HFFc6 (cell line): ENCODE measurements at regions not wholly inside any gene's neighbourhood (a gene's known extent, or its start where the extent isn't known, plus 50 kb on each side); places are given as distances from the start of the nearest gene placed in this dataset.

Experiments used
- DNase-seq: peaks from one replicate; pipeline ENCODE4 v3.0.0-alpha.2; 2018
- H3K27ac Mint-ChIP-seq: 2 replicates; pipeline ENCODE4 v1.8.0; 2020; ENCODE audit warnings: mild to moderate bottlenecking, mixed read lengths
- H3K27me3 Mint-ChIP-seq: 2 replicates; pipeline ENCODE4 v1.8.0; 2021; ENCODE audit warnings: mild to moderate bottlenecking, moderate library complexity, mixed read lengths; ENCODE audit not compliant: insufficient read depth
- H3K36me3 Mint-ChIP-seq: 2 replicates; pipeline ENCODE4 v1.8.0; 2021; ENCODE audit warnings: low read depth, mixed read lengths
- H3K4me1 Mint-ChIP-seq: 2 replicates; pipeline ENCODE4 v1.8.0; 2020; ENCODE audit warnings: low read depth, mixed read lengths
- H3K4me3 Mint-ChIP-seq: 2 replicates; pipeline ENCODE4 v1.8.0; 2020; ENCODE audit warnings: mild to moderate bottlenecking, moderate library complexity, mixed read lengths
- H3K9me3 Mint-ChIP-seq: 2 replicates; pipeline ENCODE4 v1.8.0; 2020; ENCODE audit warnings: mild to moderate bottlenecking, mixed read lengths
- TF ChIP-seq, protein P1 (sequence below): fragments of 200-600 bp; sonication (generic); IDR thresholded peaks from 2 replicates; pipeline ENCODE4 v1.5.0; 2021; ENCODE audit warnings: antibody characterized with exemption, mild to moderate bottlenecking

DNA sequence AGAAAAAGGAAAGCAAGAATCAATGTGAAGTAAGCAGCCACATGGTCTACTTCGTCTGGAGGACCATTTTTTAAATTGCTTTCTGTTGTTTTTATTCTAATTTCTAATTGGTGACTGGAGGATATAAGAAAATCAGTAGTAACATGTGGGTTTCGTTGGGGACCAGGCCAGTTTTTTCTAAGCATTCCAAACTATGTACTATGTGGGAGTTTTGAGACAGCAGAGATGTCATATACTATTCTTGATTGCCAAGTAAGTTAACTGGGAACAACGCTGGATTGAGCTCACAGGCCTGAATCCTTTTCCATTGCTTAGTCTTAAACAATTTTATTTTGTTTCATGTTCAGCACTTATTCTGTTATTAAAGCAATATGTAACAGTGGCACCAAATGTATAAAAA is 225.7 kb downstream of the TMEM167A start:
- TF ChIP-seq, protein P1, sequence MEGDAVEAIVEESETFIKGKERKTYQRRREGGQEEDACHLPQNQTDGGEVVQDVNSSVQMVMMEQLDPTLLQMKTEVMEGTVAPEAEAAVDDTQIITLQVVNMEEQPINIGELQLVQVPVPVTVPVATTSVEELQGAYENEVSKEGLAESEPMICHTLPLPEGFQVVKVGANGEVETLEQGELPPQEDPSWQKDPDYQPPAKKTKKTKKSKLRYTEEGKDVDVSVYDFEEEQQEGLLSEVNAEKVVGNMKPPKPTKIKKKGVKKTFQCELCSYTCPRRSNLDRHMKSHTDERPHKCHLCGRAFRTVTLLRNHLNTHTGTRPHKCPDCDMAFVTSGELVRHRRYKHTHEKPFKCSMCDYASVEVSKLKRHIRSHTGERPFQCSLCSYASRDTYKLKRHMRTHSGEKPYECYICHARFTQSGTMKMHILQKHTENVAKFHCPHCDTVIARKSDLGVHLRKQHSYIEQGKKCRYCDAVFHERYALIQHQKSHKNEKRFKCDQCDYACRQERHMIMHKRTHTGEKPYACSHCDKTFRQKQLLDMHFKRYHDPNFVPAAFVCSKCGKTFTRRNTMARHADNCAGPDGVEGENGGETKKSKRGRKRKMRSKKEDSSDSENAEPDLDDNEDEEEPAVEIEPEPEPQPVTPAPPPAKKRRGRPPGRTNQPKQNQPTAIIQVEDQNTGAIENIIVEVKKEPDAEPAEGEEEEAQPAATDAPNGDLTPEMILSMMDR = no peak
- Mint-ChIP-seq H3K36me3 (no peaks in the 10 kb centered on the region), H3K4me1 (no peaks in the 10 kb centered on the region), H3K27me3 (no peaks in the 10 kb centered on the region), H3K9me3 (peaks cover 1% of the 10 kb centered on the region; the same call in 1 of the 2 replicates), H3K27ac (no peak overlapping the region), H3K4me3 (no peak overlapping the region)
- DNase-seq = no peak

DNA sequence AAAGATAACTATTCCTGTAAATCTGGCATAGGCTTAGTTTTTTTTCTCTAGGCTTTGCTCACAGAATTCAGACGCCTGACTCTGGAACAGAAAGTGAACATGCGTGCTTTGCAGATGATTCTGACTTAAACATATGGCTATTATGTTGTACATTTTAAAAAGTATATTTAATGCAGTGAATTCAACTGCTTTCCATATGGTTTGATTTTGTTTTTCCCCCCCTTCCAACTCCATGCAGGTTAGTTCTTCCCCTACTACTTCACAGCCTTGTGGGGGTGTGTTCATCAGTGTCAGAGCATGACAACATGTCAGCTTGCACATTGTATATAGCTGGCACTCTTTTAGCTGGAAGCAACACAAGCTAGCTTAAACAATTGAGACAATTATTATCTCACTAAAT is 226.8 kb downstream of the TMEM167A start:
- Mint-ChIP-seq H3K27me3 (no peaks in the 10 kb centered on the region), H3K4me1 (no peaks in the 10 kb centered on the region), H3K27ac (no peak overlapping the region), H3K9me3 (peaks cover 8% of the 10 kb centered on the region; the same call in 1 of the 2 replicates), H3K4me3 (no peak overlapping the region), H3K36me3 (no peaks in the 10 kb centered on the region)
- DNase-seq = no peak
- TF ChIP-seq, protein P1 = no peak

DNA sequence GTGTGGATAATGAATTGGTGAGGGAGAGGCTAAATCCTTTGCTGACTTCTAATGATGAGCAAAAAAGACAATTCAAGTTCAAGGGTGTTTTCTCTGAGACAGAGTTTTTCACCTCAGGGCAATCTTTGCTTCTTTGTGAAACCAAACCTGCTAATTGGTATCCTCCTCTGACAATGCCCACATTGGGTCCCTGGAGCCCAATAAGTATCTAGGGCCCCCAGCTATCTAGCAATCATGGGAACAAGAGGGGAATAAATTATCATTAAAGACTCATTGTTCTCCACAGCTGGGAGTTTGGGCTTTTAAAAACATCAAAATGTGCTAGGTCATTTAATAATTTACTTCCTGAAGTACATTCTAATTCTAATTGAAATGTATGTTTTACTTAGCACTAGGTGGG is 227.3 kb downstream of the TMEM167A start:
- no peak overlapping the region for H3K27ac Mint-ChIP-seq
- no peaks in the 10 kb centered on the region for H3K4me1 Mint-ChIP-seq
- H3K36me3 Mint-ChIP-seq = no peaks in the 10 kb centered on the region
- TF ChIP-seq, protein P1 = no peak
- no peak for DNase-seq
- peaks cover 8% of the 10 kb centered on the region; the same call in 1 of the 2 replicates for H3K9me3 Mint-ChIP-seq
- H3K4me3 Mint-ChIP-seq = no peak overlapping the region
- H3K27me3 Mint-ChIP-seq = no peaks in the 10 kb centered on the region

DNA sequence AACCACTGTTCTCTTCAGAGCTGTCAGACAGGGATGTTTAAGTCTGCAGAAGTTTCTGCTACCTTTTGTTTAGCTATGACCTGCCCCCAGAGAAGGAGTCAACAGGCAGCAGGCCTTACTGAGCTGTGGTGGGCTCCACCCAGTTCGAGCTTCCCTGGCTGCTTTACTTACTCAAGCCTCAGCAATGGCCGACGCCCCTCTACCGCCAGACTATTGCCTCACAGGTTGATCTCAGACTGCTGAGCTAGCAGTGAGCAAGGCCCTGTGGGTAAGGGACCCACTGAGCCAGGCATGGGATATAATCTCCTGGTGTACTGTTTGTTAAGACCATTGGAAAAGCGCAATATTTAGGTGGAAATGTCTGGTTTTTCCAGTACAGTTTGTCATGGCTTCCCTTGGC is 229.6 kb downstream of the TMEM167A start:
- Mint-ChIP-seq H3K4me1 (no peaks in the 10 kb centered on the region), H3K4me3 (no peak overlapping the region), H3K9me3 (peaks cover 8% of the 10 kb centered on the region; the same call in 1 of the 2 replicates), H3K27me3 (no peaks in the 10 kb centered on the region), H3K36me3 (no peaks in the 10 kb centered on the region), H3K27ac (no peak overlapping the region)
- no peak for DNase-seq
- TF ChIP-seq, protein P1 = no peak

DNA sequence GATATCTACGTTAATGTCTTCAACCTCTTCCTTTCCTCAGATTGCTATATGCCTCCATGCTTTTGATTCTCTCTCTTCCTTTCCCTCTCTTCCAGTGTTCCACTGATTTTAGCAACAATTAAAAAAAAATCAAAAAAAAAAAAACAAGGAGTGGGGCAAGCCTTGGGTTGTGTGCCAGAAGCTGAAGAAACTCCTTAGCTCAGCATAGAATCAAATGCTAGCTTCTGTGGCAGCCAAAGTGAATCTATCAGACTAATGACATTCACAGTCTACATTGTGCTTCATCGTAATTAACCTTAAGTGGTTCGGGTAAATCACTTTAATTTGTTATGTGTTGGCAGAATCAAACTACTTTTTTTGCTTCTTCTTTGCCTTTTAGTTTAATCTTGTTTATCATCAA is 237.3 kb downstream of the TMEM167A start:
- H3K36me3 Mint-ChIP-seq = no peaks in the 10 kb centered on the region
- H3K4me3 Mint-ChIP-seq = no peak overlapping the region
- H3K27me3 Mint-ChIP-seq = no peaks in the 10 kb centered on the region; the same call in 1 of the 2 replicates
- TF ChIP-seq, protein P1 = no peak
- H3K27ac Mint-ChIP-seq = no peak overlapping the region
- no peaks in the 10 kb centered on the region for H3K4me1 Mint-ChIP-seq
- DNase-seq = no peak
- peaks cover 26% of the 10 kb centered on the region for H3K9me3 Mint-ChIP-seq

DNA sequence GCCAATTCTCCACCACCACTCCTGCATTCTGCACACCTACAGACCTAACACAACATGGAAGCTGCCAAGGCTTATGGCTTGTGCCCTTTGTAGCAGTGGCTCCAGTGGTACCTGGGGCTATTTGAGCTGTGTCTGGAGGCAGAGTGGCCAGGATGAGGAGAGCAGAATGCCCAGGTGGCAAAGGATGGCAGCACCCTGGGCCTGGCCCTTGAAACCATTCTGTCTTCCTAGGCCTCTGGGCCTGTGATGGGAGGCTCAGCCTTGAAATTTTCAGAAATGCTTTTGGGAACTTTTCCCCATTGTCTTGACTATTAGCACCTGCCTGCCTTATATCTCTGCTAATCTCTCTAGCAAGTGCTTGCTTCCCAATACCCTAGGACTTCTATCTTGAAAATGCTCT is 241.7 kb downstream of the TMEM167A start:
- DNase-seq = no peak
- H3K4me1 Mint-ChIP-seq = no peaks in the 10 kb centered on the region
- peaks cover 30% of the 10 kb centered on the region for H3K9me3 Mint-ChIP-seq
- TF ChIP-seq, protein P1 = no peak
- H3K27ac Mint-ChIP-seq = no peak overlapping the region
- H3K27me3 Mint-ChIP-seq = peaks cover 5% of the 10 kb centered on the region
- H3K4me3 Mint-ChIP-seq = no peak overlapping the region
- no peaks in the 10 kb centered on the region for H3K36me3 Mint-ChIP-seq
